GM23248 (cell line): ENCODE measurements at regions not wholly inside any gene's neighbourhood (a gene's known extent, or its start where the extent isn't known, plus 50 kb on each side); places are given as distances from the start of the nearest gene placed in this dataset.
"Not testable (repeated sequence)": the region's sequence is repeated elsewhere in the genome, so short reads cannot be mapped to it uniquely, and the experiment has no call there.

Experiments
- EZH2 ChIP-seq: fragments of 200-600 bp; sonication (generic); IDR thresholded peaks from 2 replicates; pipeline ENCODE4 v1.6.1; 2018; ENCODE audit warnings: antibody characterized with exemption, mild to moderate bottlenecking; ENCODE audit not compliant: insufficient read depth, poor library complexity, severe bottlenecking
- EZH2phosphoT487 ChIP-seq: fragments of 200-600 bp; sonication (generic); IDR thresholded peaks from 2 replicates; pipeline ENCODE4 v1.6.1; 2018; ENCODE audit warnings: antibody characterized with exemption, moderate library complexity, mild to moderate bottlenecking, low read depth; ENCODE audit not compliant: insufficient read depth

DNA sequence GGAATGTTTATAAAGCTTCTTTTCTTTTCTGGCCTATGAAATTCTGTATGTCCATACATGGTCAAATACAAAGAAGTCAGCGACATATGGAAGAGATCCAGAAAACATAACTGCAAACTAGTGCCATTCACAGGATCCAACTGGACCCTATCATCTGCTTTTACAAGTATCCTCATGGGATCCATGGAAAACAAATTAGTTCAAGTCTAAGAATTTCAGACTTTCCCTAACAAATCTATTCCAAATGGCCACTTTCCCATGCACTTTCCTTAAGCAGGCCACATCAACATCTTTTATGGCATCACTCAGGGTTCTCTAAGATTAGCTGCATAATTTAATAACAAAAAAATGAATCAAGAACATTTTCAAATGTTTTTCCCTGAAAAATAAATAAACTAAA is 301.3 kb downstream of the ZNF37A start:
- TF ChIP-seq EZH2, EZH2phosphoT487: not testable (repeated sequence)
